ENCODE measurements at regions not wholly inside any gene's neighbourhood (a gene's known extent, or its start where the extent isn't known, plus 50 kb on each side); places are given as distances from the start of the nearest gene placed in this dataset.

DNA sequence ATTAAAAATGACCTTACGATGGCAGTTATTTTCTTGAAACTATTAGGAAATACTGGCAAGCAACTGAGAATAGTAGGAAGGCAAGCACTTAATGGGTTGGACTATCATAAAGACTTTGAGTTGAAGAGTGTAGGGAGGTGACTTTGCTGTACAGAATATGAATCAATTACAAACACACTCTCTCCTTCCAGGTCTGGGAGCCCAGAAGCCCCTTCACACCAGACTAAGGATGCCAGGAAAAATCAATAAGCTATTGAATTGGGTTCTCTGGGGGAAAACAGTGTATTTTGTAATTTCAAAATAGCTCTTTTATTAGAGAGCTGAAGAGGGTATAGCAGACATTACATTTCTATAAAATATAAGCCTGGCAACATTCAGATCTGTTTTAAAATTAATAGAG is 736.4 kb downstream of the NOVA1 start:
- ChIA-PET POLR2A (no interaction called here), CTCF (no interaction called here)

GRCh38 chr14:25848601-25849000 is 749.2 kb downstream of the NOVA1 start:
- no peaks in the 10 kb centered on the region for H3K27me3 Mint-ChIP-seq
- no peak for TF ChIP-seq CTCF (IDR thresholded peaks at IDR 0.05)
- H3K9me3 Mint-ChIP-seq: peaks cover 3% of the 10 kb centered on the region
- ATAC-seq (no peak), DNase-seq (no peak)
- no peaks in the 10 kb centered on the region for H3K36me3 Mint-ChIP-seq (ENCODE audit: low read depth)
- H3K4me3 Mint-ChIP-seq: no peak overlapping the region
- POLR2A ChIA-PET: no interaction called here
- CTCF ChIA-PET: no interaction called here
- H3K4me1 Mint-ChIP-seq (ENCODE audit: low read depth): no peaks in the 10 kb centered on the region
- intact Hi-C loops (cut with micrococcal nuclease): no loop called here
- no peak overlapping the region for H3K27ac Mint-ChIP-seq

More for the DNA sequence above, 736.4 kb downstream of the NOVA1 start:
- no peaks in the 10 kb centered on the region for H3K36me3 Mint-ChIP-seq (ENCODE audit: low read depth)
- intact Hi-C loops (cut with micrococcal nuclease): no loop called here
- H3K27me3 Mint-ChIP-seq: no peaks in the 10 kb centered on the region
- no peak overlapping the region for H3K4me3 Mint-ChIP-seq
- DNase-seq (no peak), ATAC-seq (no peak)
- no peaks in the 10 kb centered on the region for H3K4me1 Mint-ChIP-seq (ENCODE audit: low read depth)
- H3K9me3 Mint-ChIP-seq: peaks cover 10% of the 10 kb centered on the region
- no peak overlapping the region for H3K27ac Mint-ChIP-seq
- TF ChIP-seq CTCF (IDR thresholded peaks at IDR 0.05): no peak

- Mint-ChIP-seq H3K27ac (no peak overlapping the region), H3K4me1 (ENCODE audit: low read depth) (no peaks in the 10 kb centered on the region), H3K4me3 (no peak overlapping the region), H3K9me3 (peaks cover 3% of the 10 kb centered on the region), H3K27me3 (no peaks in the 10 kb centered on the region), H3K36me3 (ENCODE audit: low read depth) (no peaks in the 10 kb centered on the region)
- intact Hi-C loops (cut with micrococcal nuclease): no loop called here
- ATAC-seq (no peak), DNase-seq (no peak)
- POLR2A ChIA-PET: no interaction called here
- CTCF ChIA-PET: no interaction called here
- TF ChIP-seq CTCF (IDR thresholded peaks at IDR 0.05): no peak
These were observed 751.6 kb downstream of the NOVA1 start for GRCh38 chr14:25846246-25846645.

- H3K36me3 Mint-ChIP-seq (ENCODE audit: low read depth): no peaks in the 10 kb centered on the region
- ChIA-PET POLR2A (no interaction called here), CTCF (no interaction called here)
- no peak for TF ChIP-seq CTCF (IDR thresholded peaks at IDR 0.05)
- peaks cover 5% of the 10 kb centered on the region for H3K9me3 Mint-ChIP-seq
- ATAC-seq: no peak
- intact Hi-C loops (cut with micrococcal nuclease): no loop called here
- no peak overlapping the region for H3K27ac Mint-ChIP-seq
- no peak overlapping the region for H3K4me3 Mint-ChIP-seq
- DNase-seq: no peak
- H3K4me1 Mint-ChIP-seq (ENCODE audit: low read depth): no peaks in the 10 kb centered on the region
- H3K27me3 Mint-ChIP-seq: no peaks in the 10 kb centered on the region
These were observed 754.1 kb downstream of the NOVA1 start for GRCh38 chr14:25843481-25844470.

GRCh38 chr14:25841226-25841625 is 756.6 kb downstream of the NOVA1 start:
- Mint-ChIP-seq H3K27me3 (no peaks in the 10 kb centered on the region), H3K4me1 (ENCODE audit: low read depth) (no peaks in the 10 kb centered on the region), H3K36me3 (ENCODE audit: low read depth) (no peaks in the 10 kb centered on the region), H3K9me3 (peaks cover 2% of the 10 kb centered on the region), H3K4me3 (no peak overlapping the region), H3K27ac (no peak overlapping the region)
- intact Hi-C loops (cut with micrococcal nuclease): no loop called here
- DNase-seq (no peak), ATAC-seq (no peak)
- POLR2A ChIA-PET: no interaction called here
- no peak for TF ChIP-seq CTCF (IDR thresholded peaks at IDR 0.05)
- CTCF ChIA-PET: no interaction called here
